Panc1 (cell line): ENCODE measurements at regions not wholly inside any gene's neighbourhood (a gene's known extent, or its start where the extent isn't known, plus 50 kb on each side); places are given as distances from the start of the nearest gene placed in this dataset.
"Not testable (repeated sequence)": the region's sequence is repeated elsewhere in the genome, so short reads cannot be mapped to it uniquely, and the experiment has no call there.

Source experiments
- POLR2AphosphoS5 ChIP-seq: IDR thresholded peaks from 2 replicates; pipeline ENCODE4 v1.6.1; 2012; ENCODE audit warnings: mild to moderate bottlenecking, low read depth, low read length, moderate library complexity
- SIN3A ChIP-seq: IDR thresholded peaks from 2 replicates; pipeline ENCODE4 v1.6.1; 2012; ENCODE audit warnings: low read depth, mild to moderate bottlenecking, low read length, moderate library complexity, borderline replicate concordance; ENCODE audit not compliant: insufficient read depth
- TF ChIP-seq, protein P1 (sequence below): fragments of 450-650 bp; IDR thresholded peaks from 2 replicates; pipeline ENCODE4 v1.5.1; 2017; ENCODE audit warnings: mild to moderate bottlenecking
- TF ChIP-seq, protein P2 (sequence below), 2 experiments: IDR thresholded peaks; 2 replicates each; pipeline ENCODE4 v1.6.1; 2011 to 2012; ENCODE audit warnings: low read depth in 2 of 2, control low read depth in 1 of 2, low read length in 1 of 2, mild to moderate bottlenecking in 1 of 2, moderate library complexity in 1 of 2; ENCODE audit not compliant: insufficient read depth in 1 of 2

DNA sequence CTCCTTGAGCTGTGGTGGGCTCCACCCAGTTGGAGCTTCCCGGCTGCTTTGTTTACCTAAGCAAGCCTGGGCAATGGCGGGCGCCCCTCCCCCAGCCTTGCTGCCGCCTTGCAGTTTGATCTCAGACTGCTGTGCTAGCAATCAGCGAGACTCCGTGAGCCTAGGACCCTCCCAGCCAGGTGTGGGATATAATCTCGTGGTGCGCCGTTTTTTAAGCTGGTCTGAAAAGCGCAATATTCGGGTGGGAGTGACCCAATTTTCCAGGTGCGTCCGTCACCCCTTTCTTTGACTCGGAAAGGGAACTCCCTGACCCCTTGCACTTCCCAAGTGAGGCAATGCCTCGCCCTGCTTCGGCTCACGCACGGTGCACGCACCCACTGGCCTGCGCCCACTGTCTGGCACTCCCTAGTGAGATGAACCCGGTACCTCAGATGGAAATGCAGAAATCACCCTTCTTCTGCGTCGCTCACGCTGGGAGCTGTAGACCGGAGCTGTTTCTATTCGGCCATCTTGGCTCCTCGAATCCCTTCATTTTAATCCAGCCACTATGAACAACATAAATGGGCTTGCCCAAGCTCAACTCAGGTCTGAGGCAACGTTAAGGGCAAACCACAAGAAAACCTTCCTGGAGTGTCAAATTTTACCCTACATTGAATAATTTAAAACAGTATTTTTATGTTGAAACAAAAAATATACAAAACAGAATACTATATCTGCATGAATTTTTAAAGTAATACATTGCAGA, 112.4 kb upstream of the CCDC150 start:
- TF ChIP-seq, protein P1, sequence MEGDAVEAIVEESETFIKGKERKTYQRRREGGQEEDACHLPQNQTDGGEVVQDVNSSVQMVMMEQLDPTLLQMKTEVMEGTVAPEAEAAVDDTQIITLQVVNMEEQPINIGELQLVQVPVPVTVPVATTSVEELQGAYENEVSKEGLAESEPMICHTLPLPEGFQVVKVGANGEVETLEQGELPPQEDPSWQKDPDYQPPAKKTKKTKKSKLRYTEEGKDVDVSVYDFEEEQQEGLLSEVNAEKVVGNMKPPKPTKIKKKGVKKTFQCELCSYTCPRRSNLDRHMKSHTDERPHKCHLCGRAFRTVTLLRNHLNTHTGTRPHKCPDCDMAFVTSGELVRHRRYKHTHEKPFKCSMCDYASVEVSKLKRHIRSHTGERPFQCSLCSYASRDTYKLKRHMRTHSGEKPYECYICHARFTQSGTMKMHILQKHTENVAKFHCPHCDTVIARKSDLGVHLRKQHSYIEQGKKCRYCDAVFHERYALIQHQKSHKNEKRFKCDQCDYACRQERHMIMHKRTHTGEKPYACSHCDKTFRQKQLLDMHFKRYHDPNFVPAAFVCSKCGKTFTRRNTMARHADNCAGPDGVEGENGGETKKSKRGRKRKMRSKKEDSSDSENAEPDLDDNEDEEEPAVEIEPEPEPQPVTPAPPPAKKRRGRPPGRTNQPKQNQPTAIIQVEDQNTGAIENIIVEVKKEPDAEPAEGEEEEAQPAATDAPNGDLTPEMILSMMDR = not testable (repeated sequence)
- TF ChIP-seq SIN3A, POLR2AphosphoS5: not testable (repeated sequence)
- TF ChIP-seq, protein P2, sequence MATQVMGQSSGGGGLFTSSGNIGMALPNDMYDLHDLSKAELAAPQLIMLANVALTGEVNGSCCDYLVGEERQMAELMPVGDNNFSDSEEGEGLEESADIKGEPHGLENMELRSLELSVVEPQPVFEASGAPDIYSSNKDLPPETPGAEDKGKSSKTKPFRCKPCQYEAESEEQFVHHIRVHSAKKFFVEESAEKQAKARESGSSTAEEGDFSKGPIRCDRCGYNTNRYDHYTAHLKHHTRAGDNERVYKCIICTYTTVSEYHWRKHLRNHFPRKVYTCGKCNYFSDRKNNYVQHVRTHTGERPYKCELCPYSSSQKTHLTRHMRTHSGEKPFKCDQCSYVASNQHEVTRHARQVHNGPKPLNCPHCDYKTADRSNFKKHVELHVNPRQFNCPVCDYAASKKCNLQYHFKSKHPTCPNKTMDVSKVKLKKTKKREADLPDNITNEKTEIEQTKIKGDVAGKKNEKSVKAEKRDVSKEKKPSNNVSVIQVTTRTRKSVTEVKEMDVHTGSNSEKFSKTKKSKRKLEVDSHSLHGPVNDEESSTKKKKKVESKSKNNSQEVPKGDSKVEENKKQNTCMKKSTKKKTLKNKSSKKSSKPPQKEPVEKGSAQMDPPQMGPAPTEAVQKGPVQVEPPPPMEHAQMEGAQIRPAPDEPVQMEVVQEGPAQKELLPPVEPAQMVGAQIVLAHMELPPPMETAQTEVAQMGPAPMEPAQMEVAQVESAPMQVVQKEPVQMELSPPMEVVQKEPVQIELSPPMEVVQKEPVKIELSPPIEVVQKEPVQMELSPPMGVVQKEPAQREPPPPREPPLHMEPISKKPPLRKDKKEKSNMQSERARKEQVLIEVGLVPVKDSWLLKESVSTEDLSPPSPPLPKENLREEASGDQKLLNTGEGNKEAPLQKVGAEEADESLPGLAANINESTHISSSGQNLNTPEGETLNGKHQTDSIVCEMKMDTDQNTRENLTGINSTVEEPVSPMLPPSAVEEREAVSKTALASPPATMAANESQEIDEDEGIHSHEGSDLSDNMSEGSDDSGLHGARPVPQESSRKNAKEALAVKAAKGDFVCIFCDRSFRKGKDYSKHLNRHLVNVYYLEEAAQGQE (IDR thresholded peaks at IDR 0.05; ENCODE audit: insufficient read depth in 1 of 2, low read depth in 2 of 2, low read length in 1 of 2) = not testable (repeated sequence)
